A549 (cell line): ENCODE measurements at regions not wholly inside any gene's neighbourhood (a gene's known extent, or its start where the extent isn't known, plus 50 kb on each side); places are given as distances from the start of the nearest gene placed in this dataset.
"Not testable (repeated sequence)": the region's sequence is repeated elsewhere in the genome, so short reads cannot be mapped to it uniquely, and the experiment has no call there.

ENCODE experiments used
- ATAC-seq, 2 experiments: fragments of 200-7000 bp in 1 of 2; fragments of >200 bp in 1 of 2; cut with Nextera tagmentation in 1 of 2; cut with Tn5 transposase in 1 of 2; 3 replicates each; pipeline versions ENCODE4 v1.8.0 to v1.9.1; 2018 to 2020; ENCODE audit warnings: mild to moderate bottlenecking in 1 of 2, moderate library complexity in 1 of 2
- CTCF ChIA-PET: fragments of 300-600 bp; sonication (Branson Sonifier 250); formaldehyde crosslinking; extraction: SDS; loops from one replicate; lab custom pipeline; 2021; ENCODE audit warnings: antibody characterized with exemption, inconsistent platforms; lab: Yijun Ruan, JAX
- POLR2A ChIA-PET: fragments of 350-600 bp; formaldehyde crosslinking; extraction: SDS; loops from one replicate; lab custom pipeline; 2021; ENCODE audit warnings: antibody characterized with exemption, inconsistent platforms; lab: Yijun Ruan, JAX
- DNase-seq, 2 experiments: peaks; one replicate each; pipeline versions ENCODE4 v3.0.0 to v3.0.0-alpha.2; 2011 to 2016; ENCODE audit warnings: low read depth in 1 of 2, low spot score in 1 of 2
- FAIRE-seq: peaks from 2 replicates; lab custom pipeline; 2011; peaks lifted over from hg19 to GRCh38; lab: Jason Lieb, UNC
- H3K27ac ChIP-seq, 2 experiments: fragments of >200 bp; sonication (Bioruptor Twin); formaldehyde crosslinking; 3 replicates each; pipeline ENCODE4 v1.5.1; 2016 to 2017
- H3K4me1 ChIP-seq: fragments of >200 bp; sonication (Bioruptor Twin); formaldehyde crosslinking; 3 replicates; pipeline ENCODE4 v1.6.1; 2016
- H3K4me2 ChIP-seq: fragments of >200 bp; sonication (Bioruptor Twin); formaldehyde crosslinking; 3 replicates; pipeline ENCODE4 v1.6.1; 2016
- H3K4me3 ChIP-seq: fragments of >200 bp; sonication (Bioruptor Twin); formaldehyde crosslinking; 3 replicates; pipeline ENCODE4 v1.5.1; 2016
- H3K9me3 ChIP-seq: fragments of >200 bp; sonication (Bioruptor Twin); formaldehyde crosslinking; 3 replicates; pipeline ENCODE4 v1.6.1; 2016
- ATOH8 ChIP-seq: fragments of 250-450 bp; sonication (Bioruptor Pico); IDR thresholded peaks from 2 replicates; pipeline ENCODE4 v1.5.0; 2020; ENCODE audit warnings: low read depth, mild to moderate bottlenecking, moderate library complexity
- BCL3 ChIP-seq: fragments of >200 bp; sonication (Bioruptor Twin); formaldehyde crosslinking; IDR thresholded peaks from 3 replicates; pipeline ENCODE4 v1.6.1; 2016
- CHD2 ChIP-seq: fragments of 150-350 bp; IDR thresholded peaks from 2 replicates; pipeline ENCODE4 v1.6.1; 2014; ENCODE audit warnings: low read length; ENCODE audit not compliant: partially characterized antibody
- CTCF ChIP-seq: fragments of >200 bp; sonication (Bioruptor Twin); formaldehyde crosslinking; IDR thresholded peaks from 3 replicates; pipeline ENCODE4 v1.5.1; 2016
- E2F6 ChIP-seq: IDR thresholded peaks from 2 replicates; pipeline ENCODE4 v1.6.1; 2012; ENCODE audit warnings: low read depth, borderline replicate concordance
- EP300 ChIP-seq, 2 experiments: fragments of >200 bp; sonication (Bioruptor Twin); formaldehyde crosslinking; IDR thresholded peaks; 2 replicates in 1 of 2; 3 replicates in 1 of 2; pipeline ENCODE4 v1.6.1; 2016 to 2017
- FOSB ChIP-seq: fragments of 250-450 bp; sonication (Bioruptor Pico); IDR thresholded peaks from 2 replicates; pipeline ENCODE4 v1.5.0; 2020; ENCODE audit warnings: mild to moderate bottlenecking, moderate library complexity
- FOXS1 ChIP-seq: fragments of 250-450 bp; sonication (Bioruptor Pico); IDR thresholded peaks from 2 replicates; pipeline ENCODE4 v1.5.0; 2020; ENCODE audit warnings: mild to moderate bottlenecking, moderate library complexity
- HES2 ChIP-seq: fragments of >200 bp; sonication (Bioruptor Twin); formaldehyde crosslinking; IDR thresholded peaks from 2 replicates; pipeline ENCODE4 v1.6.1; 2016
- KDM1A ChIP-seq: fragments of 200-600 bp; sonication (generic); IDR thresholded peaks from 2 replicates; pipeline ENCODE4 v1.6.1; 2016; ENCODE audit warnings: low read depth, mild to moderate bottlenecking
- MAFK ChIP-seq: fragments of 450-650 bp; IDR thresholded peaks from 2 replicates; pipeline ENCODE4 v1.6.1; 2014; ENCODE audit not compliant: partially characterized antibody
- MYC ChIP-seq: IDR thresholded peaks from 2 replicates; pipeline ENCODE4 v1.6.1; 2012; ENCODE audit warnings: mild to moderate bottlenecking, inconsistent platforms, low read length, improper control_type of control experiment, borderline replicate concordance
- NFE2L2 ChIP-seq: fragments of 150-350 bp; conservative IDR thresholded peaks from 2 replicates; pipeline ENCODE4 v1.6.1; 2014; ENCODE audit warnings: low read length
- NR3C1 ChIP-seq: fragments of >200 bp; sonication (Bioruptor Twin); formaldehyde crosslinking; IDR thresholded peaks from 3 replicates; pipeline ENCODE4 v1.6.1; 2017
- POLR2A ChIP-seq: IDR thresholded peaks from 2 replicates; pipeline ENCODE4 v1.6.1; 2012; ENCODE audit warnings: mild to moderate bottlenecking, low read length
- POLR2AphosphoS2 ChIP-seq: conservative IDR thresholded peaks from 2 replicates; pipeline ENCODE4 v1.6.1; 2012; ENCODE audit warnings: low read length, improper control_type of control experiment, inconsistent platforms
- RAD21 ChIP-seq, 2 experiments: fragments of >200 bp in 1 of 2; sonication (Bioruptor Twin) in 1 of 2; formaldehyde crosslinking in 1 of 2; IDR thresholded peaks in 1 of 2; conservative IDR thresholded peaks in 1 of 2; 2 replicates in 1 of 2; 3 replicates in 1 of 2; pipeline ENCODE4 v1.6.1; 2012 to 2018; ENCODE audit warnings: inconsistent platforms in 1 of 2
- REST ChIP-seq: fragments of 200-600 bp; sonication (generic); IDR thresholded peaks from 2 replicates; pipeline ENCODE4 v1.6.1; 2016; ENCODE audit warnings: antibody characterized with exemption, mild to moderate bottlenecking, moderate library complexity
- USF2 ChIP-seq: fragments of 450-650 bp; IDR thresholded peaks from 2 replicates; pipeline ENCODE4 v1.6.1; 2014; ENCODE audit warnings: antibody characterized with exemption
- ZC3H11A ChIP-seq: fragments of 450-650 bp; IDR thresholded peaks from 2 replicates; pipeline ENCODE4 v1.6.1; 2014; ENCODE audit warnings: antibody characterized with exemption, mild to moderate bottlenecking
- ZFP36 ChIP-seq: fragments of 450-650 bp; IDR thresholded peaks from 2 replicates; pipeline ENCODE4 v1.6.1; 2014; ENCODE audit warnings: borderline replicate concordance; ENCODE audit not compliant: partially characterized antibody
- WGBS: methylation state at CpG from one replicate; pipeline ENCODE4 v1.1.6; 2017; ENCODE audit errors: missing lambda C conversion rate; 5-methylcytosine and 5-hydroxymethylcytosine counted together

- CTCF ChIA-PET, FAIRE-seq, DNase-seq, H3K27ac ChIP-seq, POLR2A ChIA-PET, ATAC-seq, H3K9me3 ChIP-seq, H3K4me1 ChIP-seq, H3K4me2 ChIP-seq, H3K4me3 ChIP-seq: not testable (repeated sequence)
- 0% methylated on average over 1 of the region's 1 CpG for WGBS
Measured at GRCh38 chr10:23984405-23984804, 224.5 kb upstream of the KIAA1217 start.

GRCh38 chr10:23988006-23988405, 220.9 kb upstream of the KIAA1217 start:
- WGBS, result 53% methylated on average over 7 of the region's 7 CpGs
- Histone ChIP-seq H3K4me3 (no peak overlapping the region), H3K9me3 (no peaks in the 10 kb centered on the region), H3K27ac (no peak overlapping the region), H3K4me2 (no peak overlapping the region), H3K4me1 (no peaks in the 10 kb centered on the region)
- no peak for DNase-seq
- no peak for ATAC-seq
- TF ChIP-seq ZFP36, result no peak
- TF ChIP-seq KDM1A, result no peak
- TF ChIP-seq BCL3, result no peak
- TF ChIP-seq USF2, result no peak
- no peak for TF ChIP-seq MAFK
- TF ChIP-seq MYC, result no peak
- TF ChIP-seq NR3C1, result no peak
- no peak for TF ChIP-seq CHD2
- TF ChIP-seq ATOH8 (CRISPR knock-in tag), result no peak
- TF ChIP-seq EP300 (IDR thresholded peaks at IDR 0.05), result no peak
- no peak for FAIRE-seq
- CTCF ChIA-PET, result no interaction called here
- POLR2A ChIA-PET, result interaction anchor here (0.6 to 0.7 kb wide), 2 partner anchors 38 to 103 kb away, joined by 3 to 4 read pairs; no protein-coding TSS in a partner anchor

- Histone ChIP-seq H3K4me3 (no peak overlapping the region), H3K27ac (no peak overlapping the region), H3K9me3 (no peaks in the 10 kb centered on the region), H3K4me1 (no peaks in the 10 kb centered on the region), H3K4me2 (no peak overlapping the region)
- CTCF ChIA-PET, result interaction anchor here (0.6 to 3.0 kb wide), 41 partner anchors 10 to 837 kb away, joined by 3 to 37 read pairs (median 4); no protein-coding TSS in a partner anchor
- FAIRE-seq, result peak; percentile 73
- POLR2A ChIA-PET, result no interaction called here
- 2% methylated on average over 6 of the region's 6 CpGs for WGBS
- ATAC-seq, result peak; percentile 66 to 78; a peak in 5 of 6 replicates
- DNase-seq, result peak; percentile 15 to 52
- no peak for TF ChIP-seq USF2
- no peak for TF ChIP-seq NFE2L2
- TF ChIP-seq ATOH8 (CRISPR knock-in tag), result no peak
- peak; percentile 60 for TF ChIP-seq CTCF
- no peak for TF ChIP-seq POLR2A
- no peak for TF ChIP-seq FOSB (CRISPR knock-in tag)
- TF ChIP-seq POLR2AphosphoS2, result no peak
- TF ChIP-seq RAD21 (conservative IDR thresholded peaks at IDR 0.05 in 1 of 2, IDR thresholded peaks at IDR 0.05 in 1 of 2), result peak; percentile 62 to 83
- TF ChIP-seq ZC3H11A, result no peak
- TF ChIP-seq FOXS1 (CRISPR knock-in tag), result no peak
- no peak for TF ChIP-seq E2F6
- no peak for TF ChIP-seq HES2
- no peak for TF ChIP-seq REST
- no peak for TF ChIP-seq EP300 (IDR thresholded peaks at IDR 0.05)
Measured at GRCh38 chr10:23994459-23995046, 214.4 kb upstream of the KIAA1217 start.
